Gastroesophageal sphincter (tissue), 3 donors: ENCODE measurements at regions not wholly inside any gene's neighbourhood (a gene's known extent, or its start where the extent isn't known, plus 50 kb on each side); places are given as distances from the start of the nearest gene placed in this dataset.

Source experiments
- CTCF ChIP-seq, 4 experiments: fragments of 200-600 bp in 2 of 4; fragments of 450-650 bp in 2 of 4; sonication (generic) in 1 of 4; IDR thresholded peaks; one replicate each; pipeline ENCODE4 v1.5.1; 2017 to 2019; ENCODE audit warnings: antibody characterized with exemption in 4 of 4, mild to moderate bottlenecking in 2 of 4, moderate library complexity in 2 of 4
- EP300 ChIP-seq: sonication (generic); formaldehyde crosslinking; IDR thresholded peaks from one replicate; pipeline ENCODE4 v1.6.1; 2017; ENCODE audit warnings: antibody characterized with exemption, mild to moderate bottlenecking
- POLR2A ChIP-seq, 2 donors: fragments of 450-650 bp; IDR thresholded peaks; one replicate each; pipeline ENCODE4 v1.6.1; 2017; ENCODE audit warnings: antibody characterized with exemption in 2 of 2, mild to moderate bottlenecking in 2 of 2, moderate library complexity in 1 of 2

GRCh38 chr4:35993606-35994005 lies 250.7 kb downstream of the ARAP2 start:
- no peak for TF ChIP-seq POLR2A (IDR thresholded peaks at IDR 0.05)
- TF ChIP-seq CTCF (IDR thresholded peaks at IDR 0.05), result no peak
- no peak for TF ChIP-seq EP300
